Spleen (tissue), 11 donors: ENCODE measurements at regions not wholly inside any gene's neighbourhood (a gene's known extent, or its start where the extent isn't known, plus 50 kb on each side); places are given as distances from the start of the nearest gene placed in this dataset.

ENCODE experiments used
- DNase-seq: peaks from one replicate; pipeline ENCODE4 v3.0.0-alpha.2; 2020
- H3K27ac ChIP-seq, 8 donors: fragments of 200-600 bp; sonication (generic) in 7 of 8; 1 replicate in 4 of 8; 2 replicates in 4 of 8; pipeline versions ENCODE4 v1.5.0 to v1.8.0; 2016 to 2021; ENCODE audit warnings: inconsistent platforms in 4 of 8, mild to moderate bottlenecking in 4 of 8, moderate library complexity in 1 of 8
- H3K27me3 ChIP-seq, 7 donors: fragments of 200-600 bp; sonication (generic) in 6 of 7; replicated peaks in 1 of 7; 1 replicate in 4 of 7; 2 replicates in 3 of 7; pipeline versions ENCODE4 v1.5.0 to v1.8.0; 2016 to 2021; ENCODE audit warnings: inconsistent platforms in 3 of 7, mild to moderate bottlenecking in 1 of 7
- H3K36me3 ChIP-seq, 6 donors: fragments of 200-600 bp; sonication (generic) in 5 of 6; 1 replicate in 4 of 6; 2 replicates in 2 of 6; pipeline versions ENCODE4 v1.5.0 to v1.8.0; 2016 to 2021; ENCODE audit warnings: inconsistent platforms in 2 of 6
- H3K4me1 ChIP-seq, 6 donors: fragments of 200-600 bp; sonication (generic) in 5 of 6; 1 replicate in 3 of 6; 2 replicates in 3 of 6; pipeline versions ENCODE4 v1.5.0 to v1.8.0; 2016 to 2021; ENCODE audit warnings: inconsistent platforms in 3 of 6
- H3K4me3 ChIP-seq, 8 donors: fragments of 200-600 bp; sonication (generic) in 7 of 8; 1 replicate in 4 of 8; 2 replicates in 4 of 8; pipeline versions ENCODE4 v1.5.0 to v1.8.0; 2016 to 2021; ENCODE audit warnings: inconsistent platforms in 4 of 8, mild to moderate bottlenecking in 4 of 8, moderate library complexity in 2 of 8
- H3K9me3 ChIP-seq, 8 donors: fragments of 200-600 bp; sonication (generic) in 7 of 8; 1 replicate in 4 of 8; 2 replicates in 4 of 8; pipeline versions ENCODE4 v1.5.0 to v1.8.0; 2016 to 2021; ENCODE audit warnings: inconsistent platforms in 4 of 8
- CTCF ChIP-seq, 11 experiments: fragments of 200-600 bp in 7 of 11; fragments of 450-650 bp in 4 of 11; sonication (generic) in 4 of 11; IDR thresholded peaks in 8 of 11; conservative IDR thresholded peaks in 3 of 11; 1 replicate in 7 of 11; 2 replicates in 4 of 11; pipeline versions ENCODE4 v1.4.0 to v1.8.0; 2016 to 2021; ENCODE audit warnings: antibody characterized with exemption in 11 of 11, inconsistent platforms in 4 of 11, mild to moderate bottlenecking in 1 of 11
- POLR2A ChIP-seq, 3 donors: fragments of 450-650 bp; IDR thresholded peaks; one replicate each; pipeline ENCODE4 v1.5.1; 2017; ENCODE audit warnings: antibody characterized with exemption in 3 of 3, mild to moderate bottlenecking in 1 of 3
- POLR2AphosphoS5 ChIP-seq, 3 donors: sonication (generic); formaldehyde crosslinking; IDR thresholded peaks; one replicate each; pipeline ENCODE4 v1.5.1; 2017; ENCODE audit warnings: antibody characterized with exemption in 3 of 3
- WGBS, 5 donors: extraction: QIAGEN DNeasy Blood & Tissue Kit in 3 of 5; methylation state at CpG; one replicate each; pipeline versions ENCODE4 v1.1.5 to v1.1.7; 2013 to 2018; 5-methylcytosine and 5-hydroxymethylcytosine counted together
- intact Hi-C: fragments of 100-400 bp; cut with DNase I; formaldehyde crosslinking; loops from one replicate; pipeline ENCODE4 v1.15.0; 2023; ENCODE audit warnings: low total_unique reads
- donor health status: healthy with polysubstance abuse.
- donor health status: DM: no; HTN: no; CAD: no; lungs with moderate emphysema.
- donor health status: DM: no; HTN: no; CAD: no.
- donor health status: Bipolar disorder and iron deficiency.
- donor health status: healthy.
- donor health status: DM: no; HTN: no; CAD: no.
- donor health status: DM: yes; HTN: yes; CAD: no.

GRCh38 chr2:118609138-118609537 is 238.3 kb downstream of the EN1 start:
- WGBS, 5 donors = 69 to 73% (median 71%) methylated on average over 4 of the region's 4 CpGs
- intact Hi-C loops = no loop called here
- TF ChIP-seq CTCF (IDR thresholded peaks at IDR 0.05 in 8 of 11, conservative IDR thresholded peaks at IDR 0.05 in 3 of 11) = no peak
- no peak for TF ChIP-seq POLR2A (IDR thresholded peaks at IDR 0.05)
- no peak for TF ChIP-seq POLR2AphosphoS5 (IDR thresholded peaks at IDR 0.05)
- Histone ChIP-seq H3K4me1 (no peaks in the 10 kb centered on the region), H3K36me3 (no peaks in the 10 kb centered on the region), H3K4me3 (no peak overlapping the region), H3K9me3 (no peaks in the 10 kb centered on the region), H3K27me3 (peaks cover 0 to 9% (median 0%) of the 10 kb centered on the region in 7 donors), H3K27ac (no peak overlapping the region)
- DNase-seq = no peak

GRCh38 chr2:118607641-118608040 is 239.8 kb downstream of the EN1 start:
- peaks cover 0 to 5% (median 0%) of the 10 kb centered on the region in 7 donors for H3K27me3 ChIP-seq
- TF ChIP-seq POLR2AphosphoS5 (IDR thresholded peaks at IDR 0.05) = no peak
- no peak for TF ChIP-seq CTCF (IDR thresholded peaks at IDR 0.05 in 8 of 11, conservative IDR thresholded peaks at IDR 0.05 in 3 of 11)
- no peak for TF ChIP-seq POLR2A (IDR thresholded peaks at IDR 0.05)
- intact Hi-C loops = no loop called here
- no peaks in the 10 kb centered on the region for H3K36me3 ChIP-seq
- H3K4me3 ChIP-seq = no peak overlapping the region
- H3K4me1 ChIP-seq = no peaks in the 10 kb centered on the region
- 79 to 92% (median 88%) methylated on average over 6 of the region's 6 CpGs for WGBS, 5 donors
- H3K27ac ChIP-seq = no peak overlapping the region
- H3K9me3 ChIP-seq = no peaks in the 10 kb centered on the region
- no peak for DNase-seq

- no peaks in the 10 kb centered on the region for H3K4me1 ChIP-seq
- H3K4me3 ChIP-seq = no peak overlapping the region
- H3K36me3 ChIP-seq = no peaks in the 10 kb centered on the region
- TF ChIP-seq CTCF (IDR thresholded peaks at IDR 0.05 in 8 of 11, conservative IDR thresholded peaks at IDR 0.05 in 3 of 11) (no peak), POLR2A (IDR thresholded peaks at IDR 0.05) (no peak), POLR2AphosphoS5 (IDR thresholded peaks at IDR 0.05) (no peak)
- no peak for DNase-seq
- H3K27ac ChIP-seq = no peak overlapping the region
- WGBS, 5 donors = 43 to 55% (median 47%) methylated on average over 2 of the region's 2 CpGs
- H3K27me3 ChIP-seq = no peaks in the 10 kb centered on the region
- intact Hi-C loops = no loop called here
- H3K9me3 ChIP-seq = peaks cover 0 to 16% (median 0%) of the 10 kb centered on the region in 8 donors
These were observed 242.6 kb downstream of the EN1 start for GRCh38 chr2:118604811-118605210.

- no peaks in the 10 kb centered on the region for H3K27me3 ChIP-seq
- H3K36me3 ChIP-seq = no peaks in the 10 kb centered on the region
- H3K4me3 ChIP-seq = no peak overlapping the region
- H3K4me1 ChIP-seq = no peaks in the 10 kb centered on the region
- H3K27ac ChIP-seq = no peak overlapping the region
- intact Hi-C loops = no loop called here
- TF ChIP-seq POLR2A (IDR thresholded peaks at IDR 0.05) = no peak
- TF ChIP-seq CTCF (IDR thresholded peaks at IDR 0.05 in 8 of 11, conservative IDR thresholded peaks at IDR 0.05 in 3 of 11) = no peak
- TF ChIP-seq POLR2AphosphoS5 (IDR thresholded peaks at IDR 0.05) = no peak
- WGBS, 5 donors = 63 to 72% (median 70%) methylated on average over 4 of the region's 4 CpGs
- no peak for DNase-seq
- H3K9me3 ChIP-seq = peaks cover 0 to 18% (median 2%) of the 10 kb centered on the region in 8 donors
These were observed 243.1 kb downstream of the EN1 start for GRCh38 chr2:118604371-118604770.
